ENCODE measurements at regions not wholly inside any gene's neighbourhood (a gene's known extent, or its start where the extent isn't known, plus 50 kb on each side); places are given as distances from the start of the nearest gene placed in this dataset.

DNA sequence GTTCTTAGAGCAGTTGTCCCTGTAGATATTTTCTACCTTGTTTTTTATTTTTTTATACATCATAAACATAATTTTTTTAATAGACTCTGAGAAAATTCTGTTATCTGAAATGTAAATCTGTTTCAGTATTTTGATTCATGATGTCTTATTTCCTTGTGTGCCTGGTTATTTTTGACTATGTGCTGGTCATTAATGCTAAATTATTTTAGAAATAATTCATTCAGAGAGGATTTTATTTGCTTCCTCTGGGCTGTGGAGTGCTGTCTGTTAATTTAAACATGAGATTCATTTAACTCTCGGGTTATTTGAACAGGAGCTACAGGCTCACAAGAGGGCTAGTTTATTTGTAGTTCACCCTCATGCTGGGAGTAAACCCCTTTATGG is 124.3 kb upstream of the PITX1 start:
- TF ChIP-seq CTCF (IDR thresholded peaks at IDR 0.05; ENCODE audit: borderline replicate concordance, extremely low read depth, low read length, poor library complexity, severe bottlenecking) (no peak), EZH2 (IDR thresholded peaks at IDR 0.05; ENCODE audit: borderline replicate concordance, low read depth, low read length, severe bottlenecking) (no peak)
